Mammary epithelial cell (primary cell): ENCODE measurements at regions not wholly inside any gene's neighbourhood (a gene's known extent, or its start where the extent isn't known, plus 50 kb on each side); places are given as distances from the start of the nearest gene placed in this dataset.

Experiments
- CTCF ChIP-seq, 2 donors: IDR thresholded peaks in 1 of 2; conservative IDR thresholded peaks in 1 of 2; 2 replicates each; pipeline ENCODE4 v1.5.1; 2011 to 2012; ENCODE audit warnings: inconsistent platforms in 2 of 2, low read length in 2 of 2, mild to moderate bottlenecking in 2 of 2, control low read depth in 1 of 2, low read depth in 1 of 2; ENCODE audit not compliant: insufficient read depth in 1 of 2; ENCODE audit errors: extremely low read depth in 1 of 2
- EZH2 ChIP-seq: IDR thresholded peaks from 2 replicates; pipeline ENCODE4 v1.6.1; 2012; ENCODE audit warnings: low read length, inconsistent platforms, borderline replicate concordance

GRCh38 chr6:56004426-56004825 is 129.0 kb upstream of the BMP5 start:
- TF ChIP-seq CTCF (conservative IDR thresholded peaks at IDR 0.05 in 1 of 2, IDR thresholded peaks at IDR 0.05 in 1 of 2; ENCODE audit: extremely low read depth in 1 of 2, insufficient read depth in 1 of 2, low read depth in 1 of 2, low read length in 2 of 2): no peak
- no peak for TF ChIP-seq EZH2
